GM12801 (cell line): ENCODE measurements at regions not wholly inside any gene's neighbourhood (a gene's known extent, or its start where the extent isn't known, plus 50 kb on each side); places are given as distances from the start of the nearest gene placed in this dataset.

Experiments used
- TF ChIP-seq, protein P1 (sequence below): IDR thresholded peaks from one replicate; pipeline ENCODE4 v1.5.1; 2011; ENCODE audit warnings: control low read depth; ENCODE audit not compliant: insufficient read length; ENCODE audit errors: extremely low read depth

DNA sequence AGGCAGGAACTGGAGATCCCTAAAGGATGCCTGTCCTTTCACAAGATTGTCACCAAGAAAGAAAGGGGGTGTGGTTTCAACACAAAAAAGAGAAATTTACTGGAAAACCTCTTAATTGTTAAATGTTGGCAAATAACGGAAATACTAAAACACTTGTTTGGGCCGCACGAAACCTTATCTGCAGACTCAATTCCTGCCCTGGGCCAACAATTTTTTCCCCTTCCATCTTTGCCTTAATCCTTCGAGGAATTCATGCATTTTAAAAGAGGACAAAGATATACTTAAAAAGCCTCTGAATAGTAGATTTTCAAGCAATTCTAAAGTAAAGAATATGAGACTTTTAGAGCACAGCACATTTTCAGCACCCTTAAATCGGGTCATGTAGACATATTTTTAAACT lies 366.2 kb downstream of the DUSP6 start:
- TF ChIP-seq, protein P1, sequence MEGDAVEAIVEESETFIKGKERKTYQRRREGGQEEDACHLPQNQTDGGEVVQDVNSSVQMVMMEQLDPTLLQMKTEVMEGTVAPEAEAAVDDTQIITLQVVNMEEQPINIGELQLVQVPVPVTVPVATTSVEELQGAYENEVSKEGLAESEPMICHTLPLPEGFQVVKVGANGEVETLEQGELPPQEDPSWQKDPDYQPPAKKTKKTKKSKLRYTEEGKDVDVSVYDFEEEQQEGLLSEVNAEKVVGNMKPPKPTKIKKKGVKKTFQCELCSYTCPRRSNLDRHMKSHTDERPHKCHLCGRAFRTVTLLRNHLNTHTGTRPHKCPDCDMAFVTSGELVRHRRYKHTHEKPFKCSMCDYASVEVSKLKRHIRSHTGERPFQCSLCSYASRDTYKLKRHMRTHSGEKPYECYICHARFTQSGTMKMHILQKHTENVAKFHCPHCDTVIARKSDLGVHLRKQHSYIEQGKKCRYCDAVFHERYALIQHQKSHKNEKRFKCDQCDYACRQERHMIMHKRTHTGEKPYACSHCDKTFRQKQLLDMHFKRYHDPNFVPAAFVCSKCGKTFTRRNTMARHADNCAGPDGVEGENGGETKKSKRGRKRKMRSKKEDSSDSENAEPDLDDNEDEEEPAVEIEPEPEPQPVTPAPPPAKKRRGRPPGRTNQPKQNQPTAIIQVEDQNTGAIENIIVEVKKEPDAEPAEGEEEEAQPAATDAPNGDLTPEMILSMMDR = no peak

DNA sequence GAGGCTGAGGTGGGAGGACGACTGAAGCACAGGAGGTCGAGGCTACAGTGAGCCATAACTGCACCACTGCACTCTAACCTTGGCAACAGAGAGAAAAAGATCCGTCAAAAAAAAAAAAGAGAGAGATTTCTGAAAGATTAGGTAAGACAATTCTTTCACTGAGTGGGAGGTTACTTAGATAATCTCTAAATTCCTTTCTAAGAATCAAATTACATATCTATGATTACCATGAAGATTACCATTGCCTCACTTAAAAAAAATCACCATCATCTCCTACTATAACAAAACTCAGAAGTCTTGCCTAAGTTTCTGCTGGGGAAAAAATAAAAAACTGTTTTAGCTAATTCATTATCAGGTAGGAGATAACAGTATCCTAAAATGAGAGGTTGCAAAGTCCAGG lies 366.7 kb downstream of the DUSP6 start:
- TF ChIP-seq, protein P1 = no peak

DNA sequence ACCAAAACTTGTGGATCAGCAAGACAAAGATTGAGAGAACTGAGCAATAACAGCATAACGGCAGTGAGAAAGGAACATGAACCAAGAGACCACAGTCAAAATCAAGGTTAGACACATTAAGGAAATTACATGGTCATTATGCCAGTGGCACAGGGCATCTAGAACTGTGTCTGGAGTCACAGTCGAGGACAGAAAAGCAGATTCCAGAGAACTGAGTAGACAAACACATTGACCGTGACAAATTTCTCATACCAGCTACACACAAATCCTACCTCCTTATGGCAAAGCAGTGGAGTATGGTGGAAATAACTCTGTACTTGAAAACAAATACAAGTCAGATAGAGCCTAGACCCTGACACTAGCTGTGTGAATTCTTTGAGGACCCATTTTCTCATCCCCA lies 367.3 kb downstream of the DUSP6 start:
- TF ChIP-seq, protein P1 = no peak

DNA sequence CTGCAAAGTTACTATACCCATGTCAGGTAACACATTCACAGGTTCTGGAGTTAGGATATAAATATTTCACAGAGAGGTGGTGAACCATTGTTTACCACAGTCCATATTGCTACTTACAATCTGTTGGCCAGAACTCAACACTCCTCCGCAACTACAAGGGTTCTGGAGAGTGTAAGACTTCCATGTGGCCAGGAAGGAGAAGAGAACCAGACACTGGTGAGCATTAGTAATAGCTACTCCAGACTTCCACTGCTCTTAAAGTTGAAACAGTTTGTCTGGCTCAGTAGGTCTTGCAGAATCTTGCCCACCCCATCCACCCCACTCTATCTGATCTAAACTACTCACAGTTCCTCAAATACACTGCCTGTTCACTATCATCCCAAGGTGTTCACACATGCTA lies 369.6 kb downstream of the DUSP6 start:
- TF ChIP-seq, protein P1 = no peak

DNA sequence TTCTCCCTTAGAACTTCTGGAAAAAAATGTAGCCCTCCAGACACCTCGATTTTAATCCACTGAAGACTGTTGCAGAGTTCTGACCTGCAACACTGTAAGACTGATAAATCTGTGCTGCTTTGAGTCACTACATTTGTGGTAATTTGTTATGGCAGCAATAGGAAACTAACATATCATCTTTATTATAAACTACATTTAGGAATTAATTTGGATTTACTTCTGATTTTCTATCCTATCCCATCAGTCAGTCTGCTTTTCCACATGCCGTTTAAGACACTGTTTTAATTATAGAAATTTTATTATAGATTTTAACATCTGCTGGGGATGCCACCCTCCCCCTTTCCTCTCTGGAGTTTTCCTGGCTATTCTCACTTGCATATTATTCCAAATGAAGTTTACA lies 375.2 kb downstream of the DUSP6 start:
- TF ChIP-seq, protein P1 = no peak

DNA sequence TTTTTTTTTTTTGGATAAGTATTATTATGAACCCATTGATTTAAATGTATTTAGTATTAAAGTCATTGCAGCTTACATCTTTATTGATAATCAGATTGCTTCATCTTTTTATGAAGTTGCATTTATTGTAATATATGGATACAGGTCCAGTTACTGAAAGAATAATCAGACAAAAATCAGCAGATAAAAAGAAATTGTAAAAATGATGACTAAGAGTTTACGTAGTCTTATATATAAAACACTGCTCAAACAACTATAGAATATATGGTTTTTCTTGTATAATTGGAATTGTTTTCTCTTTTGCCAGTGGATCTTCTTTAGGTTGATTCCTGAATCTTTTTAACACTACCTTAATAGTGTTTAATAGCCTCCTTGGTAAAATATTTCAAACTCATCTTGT lies 378.3 kb downstream of the DUSP6 start:
- TF ChIP-seq, protein P1 = no peak

DNA sequence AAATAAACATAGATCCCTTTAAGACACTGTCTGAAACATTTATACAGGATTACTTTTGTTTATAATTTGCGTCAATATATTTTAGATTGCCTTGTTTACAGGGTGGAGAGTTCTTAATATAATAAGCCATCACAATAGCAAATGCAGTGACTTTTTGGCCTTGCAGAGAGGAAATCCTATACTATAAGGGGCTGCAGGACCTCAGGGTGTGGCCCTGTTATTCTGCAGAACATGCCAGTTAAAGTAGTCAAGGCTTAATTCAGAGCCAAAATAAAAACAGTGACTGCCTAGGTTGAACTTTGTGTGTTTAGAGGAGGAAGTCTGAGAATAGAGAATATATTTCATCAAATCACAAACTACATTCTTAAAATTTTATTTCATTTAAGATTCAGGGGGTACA lies 381.6 kb downstream of the DUSP6 start:
- TF ChIP-seq, protein P1 = no peak

DNA sequence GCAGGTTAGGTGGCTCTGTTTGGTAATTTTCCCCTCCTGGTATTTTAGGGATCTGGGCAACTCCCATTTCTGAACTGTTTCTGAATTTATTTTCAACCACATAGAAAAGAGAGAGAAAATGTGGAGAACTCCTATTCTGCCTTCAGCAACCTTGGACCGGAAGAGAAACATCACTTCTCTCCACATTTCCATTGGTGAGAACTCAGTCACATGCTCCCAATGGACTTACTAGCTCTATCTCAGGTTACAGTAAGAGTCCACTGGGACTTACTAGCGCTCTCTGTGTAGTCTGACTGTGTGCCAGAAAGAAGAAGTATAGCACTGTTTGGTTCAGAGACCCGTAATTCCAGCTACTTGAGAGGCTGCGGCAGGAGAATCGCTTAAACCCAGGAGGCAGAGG lies 383.2 kb downstream of the DUSP6 start:
- TF ChIP-seq, protein P1 = no peak
